ENCODE measurements at regions not wholly inside any gene's neighbourhood (a gene's known extent, or its start where the extent isn't known, plus 50 kb on each side); places are given as distances from the start of the nearest gene placed in this dataset.

DNA sequence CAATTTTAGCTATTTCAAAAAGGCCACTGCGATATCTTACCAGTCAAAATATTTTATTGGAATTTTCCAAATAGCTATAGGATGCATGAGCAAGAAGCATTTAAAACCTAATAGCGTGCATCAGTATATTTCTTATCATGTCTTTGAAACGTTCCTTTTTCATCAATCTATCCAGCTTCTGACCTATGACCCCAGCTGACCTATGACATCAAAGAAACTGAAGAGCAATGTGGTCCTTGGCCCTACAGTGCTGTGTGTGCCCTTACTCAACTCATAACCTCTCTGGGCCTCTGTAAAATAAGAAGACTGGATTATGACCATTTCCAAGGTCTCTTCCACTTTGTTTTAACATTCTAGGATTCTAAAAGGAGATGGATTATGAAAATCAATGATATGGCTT, 118.2 kb downstream of the ZNF22 start:
- TF ChIP-seq, protein P1, sequence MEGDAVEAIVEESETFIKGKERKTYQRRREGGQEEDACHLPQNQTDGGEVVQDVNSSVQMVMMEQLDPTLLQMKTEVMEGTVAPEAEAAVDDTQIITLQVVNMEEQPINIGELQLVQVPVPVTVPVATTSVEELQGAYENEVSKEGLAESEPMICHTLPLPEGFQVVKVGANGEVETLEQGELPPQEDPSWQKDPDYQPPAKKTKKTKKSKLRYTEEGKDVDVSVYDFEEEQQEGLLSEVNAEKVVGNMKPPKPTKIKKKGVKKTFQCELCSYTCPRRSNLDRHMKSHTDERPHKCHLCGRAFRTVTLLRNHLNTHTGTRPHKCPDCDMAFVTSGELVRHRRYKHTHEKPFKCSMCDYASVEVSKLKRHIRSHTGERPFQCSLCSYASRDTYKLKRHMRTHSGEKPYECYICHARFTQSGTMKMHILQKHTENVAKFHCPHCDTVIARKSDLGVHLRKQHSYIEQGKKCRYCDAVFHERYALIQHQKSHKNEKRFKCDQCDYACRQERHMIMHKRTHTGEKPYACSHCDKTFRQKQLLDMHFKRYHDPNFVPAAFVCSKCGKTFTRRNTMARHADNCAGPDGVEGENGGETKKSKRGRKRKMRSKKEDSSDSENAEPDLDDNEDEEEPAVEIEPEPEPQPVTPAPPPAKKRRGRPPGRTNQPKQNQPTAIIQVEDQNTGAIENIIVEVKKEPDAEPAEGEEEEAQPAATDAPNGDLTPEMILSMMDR (conservative IDR thresholded peaks at IDR 0.05; ENCODE audit: low read depth in 2 of 2), result no peak
- TF ChIP-seq EZH2 (IDR thresholded peaks at IDR 0.05; ENCODE audit: low read depth, unreplicated experiment) (no peak), POLR2AphosphoS5 (IDR thresholded peaks at IDR 0.05; ENCODE audit: low read depth) (no peak), EZH2phosphoT487 (IDR thresholded peaks at IDR 0.05; ENCODE audit: unreplicated experiment) (no peak), JUNB (IDR thresholded peaks at IDR 0.05; ENCODE audit: unreplicated experiment) (no peak), STAT1 (IDR thresholded peaks at IDR 0.05; ENCODE audit: unreplicated experiment) (no peak)
- TF ChIP-seq, protein P2, sequence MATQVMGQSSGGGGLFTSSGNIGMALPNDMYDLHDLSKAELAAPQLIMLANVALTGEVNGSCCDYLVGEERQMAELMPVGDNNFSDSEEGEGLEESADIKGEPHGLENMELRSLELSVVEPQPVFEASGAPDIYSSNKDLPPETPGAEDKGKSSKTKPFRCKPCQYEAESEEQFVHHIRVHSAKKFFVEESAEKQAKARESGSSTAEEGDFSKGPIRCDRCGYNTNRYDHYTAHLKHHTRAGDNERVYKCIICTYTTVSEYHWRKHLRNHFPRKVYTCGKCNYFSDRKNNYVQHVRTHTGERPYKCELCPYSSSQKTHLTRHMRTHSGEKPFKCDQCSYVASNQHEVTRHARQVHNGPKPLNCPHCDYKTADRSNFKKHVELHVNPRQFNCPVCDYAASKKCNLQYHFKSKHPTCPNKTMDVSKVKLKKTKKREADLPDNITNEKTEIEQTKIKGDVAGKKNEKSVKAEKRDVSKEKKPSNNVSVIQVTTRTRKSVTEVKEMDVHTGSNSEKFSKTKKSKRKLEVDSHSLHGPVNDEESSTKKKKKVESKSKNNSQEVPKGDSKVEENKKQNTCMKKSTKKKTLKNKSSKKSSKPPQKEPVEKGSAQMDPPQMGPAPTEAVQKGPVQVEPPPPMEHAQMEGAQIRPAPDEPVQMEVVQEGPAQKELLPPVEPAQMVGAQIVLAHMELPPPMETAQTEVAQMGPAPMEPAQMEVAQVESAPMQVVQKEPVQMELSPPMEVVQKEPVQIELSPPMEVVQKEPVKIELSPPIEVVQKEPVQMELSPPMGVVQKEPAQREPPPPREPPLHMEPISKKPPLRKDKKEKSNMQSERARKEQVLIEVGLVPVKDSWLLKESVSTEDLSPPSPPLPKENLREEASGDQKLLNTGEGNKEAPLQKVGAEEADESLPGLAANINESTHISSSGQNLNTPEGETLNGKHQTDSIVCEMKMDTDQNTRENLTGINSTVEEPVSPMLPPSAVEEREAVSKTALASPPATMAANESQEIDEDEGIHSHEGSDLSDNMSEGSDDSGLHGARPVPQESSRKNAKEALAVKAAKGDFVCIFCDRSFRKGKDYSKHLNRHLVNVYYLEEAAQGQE (IDR thresholded peaks at IDR 0.05; ENCODE audit: unreplicated experiment), result no peak
